Thoracic aorta (tissue), 2 donors: ENCODE measurements at regions not wholly inside any gene's neighbourhood (a gene's known extent, or its start where the extent isn't known, plus 50 kb on each side); places are given as distances from the start of the nearest gene placed in this dataset.

ENCODE experiments used
- ATAC-seq: fragments of 150-250 bp; one replicate; pipeline ENCODE4 v1.8.0; 2017; ENCODE audit warnings: low read depth; ENCODE audit not compliant: insufficient number of reproducible peaks, low FRiP score
- DNase-seq: peaks from one replicate; pipeline ENCODE4 v3.0.0-alpha.2; 2020; ENCODE audit warnings: low spot score
- H3K27ac ChIP-seq, 2 donors: fragments of 200-600 bp; sonication (generic); 1 replicate in 1 of 2; 2 replicates in 1 of 2; pipeline ENCODE4 v1.5.1; 2016; ENCODE audit warnings: mild to moderate bottlenecking in 2 of 2, moderate library complexity in 2 of 2
- H3K27me3 ChIP-seq: fragments of 200-600 bp; sonication (generic); replicated peaks from 2 replicates; pipeline ENCODE4 v1.6.0; 2016; ENCODE audit warnings: mild to moderate bottlenecking; ENCODE audit not compliant: insufficient read depth
- H3K36me3 ChIP-seq: fragments of 200-600 bp; sonication (generic); one replicate; pipeline ENCODE4 v1.5.1; 2016
- H3K4me1 ChIP-seq, 2 donors: fragments of 200-600 bp; sonication (generic); 1 replicate in 1 of 2; 2 replicates in 1 of 2; pipeline versions ENCODE4 v1.5.1 to v1.6.0; 2016; ENCODE audit warnings: low read depth in 2 of 2, mild to moderate bottlenecking in 1 of 2; ENCODE audit not compliant: control insufficient read depth in 1 of 2
- H3K4me3 ChIP-seq: fragments of 200-600 bp; sonication (generic); 2 replicates; pipeline ENCODE4 v1.5.1; 2016; ENCODE audit warnings: mild to moderate bottlenecking
- H3K9me3 ChIP-seq: fragments of 200-600 bp; sonication (generic); 2 replicates; pipeline ENCODE4 v1.5.1; 2016
- CTCF ChIP-seq: fragments of 200-600 bp; sonication (generic); IDR thresholded peaks from one replicate; pipeline ENCODE4 v1.5.1; 2019; ENCODE audit warnings: antibody characterized with exemption

- Histone ChIP-seq H3K9me3 (no peaks in the 10 kb centered on the region), H3K36me3 (no peaks in the 10 kb centered on the region), H3K27ac (no peak overlapping the region), H3K4me1 (no peaks in the 10 kb centered on the region), H3K4me3 (no peak overlapping the region), H3K27me3 (no peaks in the 10 kb centered on the region)
- DNase-seq = no peak
- TF ChIP-seq CTCF = no peak
- ATAC-seq = no peak
Observed at GRCh38 chr2:82345910-82346309, 2041.4 kb upstream of the LRRTM1 start.

GRCh38 chr2:82344670-82345069, 2040.1 kb upstream of the LRRTM1 start:
- H3K4me3 ChIP-seq = no peak overlapping the region
- no peak for ATAC-seq
- TF ChIP-seq CTCF = no peak
- H3K36me3 ChIP-seq = no peaks in the 10 kb centered on the region
- no peaks in the 10 kb centered on the region for H3K27me3 ChIP-seq
- H3K4me1 ChIP-seq = no peaks in the 10 kb centered on the region
- no peak for DNase-seq
- H3K9me3 ChIP-seq = no peaks in the 10 kb centered on the region
- no peak overlapping the region for H3K27ac ChIP-seq

GRCh38 chr2:82342356-82342755, 2037.8 kb upstream of the LRRTM1 start:
- H3K27ac ChIP-seq = no peak overlapping the region
- DNase-seq (no peak), ATAC-seq (no peak)
- H3K27me3 ChIP-seq = no peaks in the 10 kb centered on the region
- no peak for TF ChIP-seq CTCF
- no peak overlapping the region for H3K4me3 ChIP-seq
- H3K9me3 ChIP-seq = no peaks in the 10 kb centered on the region
- no peaks in the 10 kb centered on the region for H3K36me3 ChIP-seq
- H3K4me1 ChIP-seq = no peaks in the 10 kb centered on the region

GRCh38 chr2:82340578-82341053, 2036.1 kb upstream of the LRRTM1 start:
- ATAC-seq (no peak), DNase-seq (no peak)
- TF ChIP-seq CTCF = no peak
- Histone ChIP-seq H3K27me3 (no peaks in the 10 kb centered on the region), H3K4me3 (no peak overlapping the region), H3K36me3 (no peaks in the 10 kb centered on the region), H3K27ac (no peak overlapping the region), H3K4me1 (no peaks in the 10 kb centered on the region), H3K9me3 (no peaks in the 10 kb centered on the region)

GRCh38 chr2:82339805-82340204, 2035.3 kb upstream of the LRRTM1 start:
- no peaks in the 10 kb centered on the region for H3K36me3 ChIP-seq
- H3K4me1 ChIP-seq = no peaks in the 10 kb centered on the region
- no peaks in the 10 kb centered on the region for H3K9me3 ChIP-seq
- H3K27ac ChIP-seq = no peak overlapping the region
- no peak overlapping the region for H3K4me3 ChIP-seq
- H3K27me3 ChIP-seq = no peaks in the 10 kb centered on the region
- TF ChIP-seq CTCF = no peak
- no peak for ATAC-seq
- DNase-seq = no peak
